A673 (cell line): ENCODE measurements at regions not wholly inside any gene's neighbourhood (a gene's known extent, or its start where the extent isn't known, plus 50 kb on each side); places are given as distances from the start of the nearest gene placed in this dataset.
A peak's percentile ranks its signal among the peaks of the same experiment; 100 is the strongest.
"Not testable (repeated sequence)": the region's sequence is repeated elsewhere in the genome, so short reads cannot be mapped to it uniquely, and the experiment has no call there.

ENCODE experiments used
- BruUV-seq: library from RNA; stranded (reverse); fragments of 400-500 nt; replicated peaks from 2 replicates; lab custom pipeline; 2021; lab: Mats Ljungman, UMichigan
- CTCF ChIA-PET: fragments of 300-600 bp; sonication (Branson Sonifier 250); formaldehyde crosslinking; loops from one replicate; lab custom pipeline; 2022; ENCODE audit warnings: antibody characterized with exemption; lab: Charles Lee
- POLR2A ChIA-PET: fragments of 300-600 bp; sonication (Branson Sonifier 250); formaldehyde crosslinking; loops from one replicate; lab custom pipeline; 2022; ENCODE audit warnings: antibody characterized with exemption; ENCODE audit not compliant: low non-redundant PET; lab: Charles Lee
- DNase-seq: peaks from one replicate; pipeline ENCODE4 v3.0.0-alpha.2; 2015; ENCODE audit warnings: low spot score
- H3K27ac ChIP-seq: fragments of 200-600 bp; sonication (generic); 2 replicates; pipeline ENCODE4 v1.5.1; 2016; ENCODE audit warnings: mixed run types, low read depth, mild to moderate bottlenecking, mixed read lengths, antibody characterized with exemption, low read length; ENCODE audit not compliant: poor library complexity, severe bottlenecking
- H3K27me3 ChIP-seq: fragments of 200-600 bp; sonication (generic); replicated peaks from 2 replicates; pipeline ENCODE4 v1.6.1; 2017; ENCODE audit warnings: mixed run types, low read depth, mild to moderate bottlenecking, mixed read lengths, antibody characterized with exemption, low read length; ENCODE audit not compliant: insufficient read depth, poor library complexity
- H3K36me3 ChIP-seq: fragments of 200-600 bp; sonication (generic); 2 replicates; pipeline ENCODE4 v1.6.1; 2016; ENCODE audit warnings: mixed run types, mild to moderate bottlenecking, mixed read lengths, antibody characterized with exemption, low read length; ENCODE audit not compliant: insufficient read depth, poor library complexity, severe bottlenecking
- H3K4me1 ChIP-seq: fragments of 200-600 bp; sonication (generic); 2 replicates; pipeline ENCODE4 v1.6.1; 2017; ENCODE audit warnings: mixed run types, mild to moderate bottlenecking, mixed read lengths, antibody characterized with exemption, low read length; ENCODE audit not compliant: insufficient read depth, poor library complexity, severe bottlenecking
- H3K4me3 ChIP-seq: fragments of 200-600 bp; sonication (generic); 2 replicates; pipeline ENCODE4 v1.5.1; 2016; ENCODE audit warnings: low read depth, mixed run types, mild to moderate bottlenecking, mixed read lengths, low read length; ENCODE audit not compliant: poor library complexity, severe bottlenecking
- H3K9me3 ChIP-seq: fragments of 200-600 bp; sonication (generic); 2 replicates; pipeline ENCODE4 v1.6.1; 2016; ENCODE audit warnings: mixed run types, low read depth, mild to moderate bottlenecking, mixed read lengths, antibody characterized with exemption, low read length; ENCODE audit not compliant: poor library complexity, severe bottlenecking
- EZH2 ChIP-seq: fragments of 200-600 bp; sonication (generic); IDR thresholded peaks from 2 replicates; pipeline ENCODE4 v1.6.1; 2017; ENCODE audit warnings: borderline replicate concordance, low read depth, mild to moderate bottlenecking, mixed read lengths, antibody characterized with exemption, low read length; ENCODE audit not compliant: poor library complexity, severe bottlenecking
- intact Hi-C: fragments of 100-400 bp; cut with micrococcal nuclease; formaldehyde crosslinking; loops from one replicate; pipeline ENCODE4 v1.10.0; 2022; ENCODE audit not compliant: unreplicated experiment
- TF ChIP-seq, protein P1 (sequence below): fragments of 300-800, 200-600 bp; sonication (generic); conservative IDR thresholded peaks from 2 replicates; pipeline ENCODE4 v1.5.1; 2017; ENCODE audit warnings: low read depth, mild to moderate bottlenecking, antibody characterized with exemption, low read length, moderate library complexity, mixed read lengths

DNA sequence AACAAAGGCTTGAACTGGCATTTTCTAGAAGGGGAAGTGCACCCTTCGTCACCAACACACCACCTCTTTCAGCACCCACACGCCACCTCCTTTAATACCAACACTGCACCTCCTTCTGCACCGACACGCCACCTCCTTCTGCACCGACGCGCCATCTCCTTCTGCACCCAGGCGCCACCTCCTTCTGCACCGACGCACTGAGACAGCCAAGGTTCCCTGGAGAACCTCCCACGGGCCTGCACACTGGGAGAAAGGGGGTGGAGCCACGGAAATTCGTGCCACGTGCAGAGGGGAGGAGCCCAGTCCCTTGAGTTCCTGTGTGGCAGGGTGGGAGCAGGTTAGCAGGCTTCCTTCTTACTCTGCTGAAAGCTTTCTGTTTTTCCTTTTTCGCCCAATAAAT is 327.9 kb upstream of the C1orf174 start:
- CTCF ChIA-PET: no interaction called here
- no peaks in the 10 kb centered on the region for H3K9me3 ChIP-seq
- H3K27me3 ChIP-seq: no peaks in the 10 kb centered on the region
- no peak overlapping the region for H3K27ac ChIP-seq
- H3K36me3 ChIP-seq: no peaks in the 10 kb centered on the region
- no peaks in the 10 kb centered on the region for H3K4me1 ChIP-seq
- no peak for TF ChIP-seq EZH2
- TF ChIP-seq, protein P1, sequence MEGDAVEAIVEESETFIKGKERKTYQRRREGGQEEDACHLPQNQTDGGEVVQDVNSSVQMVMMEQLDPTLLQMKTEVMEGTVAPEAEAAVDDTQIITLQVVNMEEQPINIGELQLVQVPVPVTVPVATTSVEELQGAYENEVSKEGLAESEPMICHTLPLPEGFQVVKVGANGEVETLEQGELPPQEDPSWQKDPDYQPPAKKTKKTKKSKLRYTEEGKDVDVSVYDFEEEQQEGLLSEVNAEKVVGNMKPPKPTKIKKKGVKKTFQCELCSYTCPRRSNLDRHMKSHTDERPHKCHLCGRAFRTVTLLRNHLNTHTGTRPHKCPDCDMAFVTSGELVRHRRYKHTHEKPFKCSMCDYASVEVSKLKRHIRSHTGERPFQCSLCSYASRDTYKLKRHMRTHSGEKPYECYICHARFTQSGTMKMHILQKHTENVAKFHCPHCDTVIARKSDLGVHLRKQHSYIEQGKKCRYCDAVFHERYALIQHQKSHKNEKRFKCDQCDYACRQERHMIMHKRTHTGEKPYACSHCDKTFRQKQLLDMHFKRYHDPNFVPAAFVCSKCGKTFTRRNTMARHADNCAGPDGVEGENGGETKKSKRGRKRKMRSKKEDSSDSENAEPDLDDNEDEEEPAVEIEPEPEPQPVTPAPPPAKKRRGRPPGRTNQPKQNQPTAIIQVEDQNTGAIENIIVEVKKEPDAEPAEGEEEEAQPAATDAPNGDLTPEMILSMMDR: no peak
- peak; percentile 3 for DNase-seq
- no TSS peak for BruUV-seq
- intact Hi-C loops: no loop called here
- H3K4me3 ChIP-seq: no peak overlapping the region
- POLR2A ChIA-PET: no interaction called here

DNA sequence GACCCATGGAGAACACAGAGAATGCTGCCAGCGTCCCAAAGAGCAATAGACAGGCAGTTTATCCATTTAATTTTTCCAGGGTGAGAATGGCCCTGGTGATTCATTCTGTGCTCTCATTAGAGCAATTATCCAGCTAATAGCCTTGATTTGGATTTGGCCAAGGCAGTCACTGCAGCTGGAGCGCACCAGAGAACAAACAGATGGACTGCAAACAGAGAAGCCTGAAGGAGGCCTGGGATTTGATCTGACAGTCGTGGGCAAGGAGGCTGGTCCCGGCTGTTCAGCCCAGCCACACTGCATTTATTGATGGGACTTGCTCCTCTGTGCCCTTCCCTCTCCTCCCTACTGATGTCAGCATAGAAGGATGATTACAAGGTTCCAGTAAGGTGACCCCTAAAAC is 353.9 kb upstream of the C1orf174 start:
- CTCF ChIA-PET: no interaction called here
- TF ChIP-seq, protein P1: no peak
- no peak for TF ChIP-seq EZH2
- Histone ChIP-seq H3K4me1 (no peaks in the 10 kb centered on the region), H3K36me3 (no peaks in the 10 kb centered on the region), H3K9me3 (peaks cover 15% of the 10 kb centered on the region), H3K27me3 (no peaks in the 10 kb centered on the region), H3K4me3 (no peak overlapping the region), H3K27ac (no peak overlapping the region)
- POLR2A ChIA-PET: no interaction called here
- no peak for DNase-seq
- BruUV-seq: no TSS peak
- intact Hi-C loops: no loop called here

DNA sequence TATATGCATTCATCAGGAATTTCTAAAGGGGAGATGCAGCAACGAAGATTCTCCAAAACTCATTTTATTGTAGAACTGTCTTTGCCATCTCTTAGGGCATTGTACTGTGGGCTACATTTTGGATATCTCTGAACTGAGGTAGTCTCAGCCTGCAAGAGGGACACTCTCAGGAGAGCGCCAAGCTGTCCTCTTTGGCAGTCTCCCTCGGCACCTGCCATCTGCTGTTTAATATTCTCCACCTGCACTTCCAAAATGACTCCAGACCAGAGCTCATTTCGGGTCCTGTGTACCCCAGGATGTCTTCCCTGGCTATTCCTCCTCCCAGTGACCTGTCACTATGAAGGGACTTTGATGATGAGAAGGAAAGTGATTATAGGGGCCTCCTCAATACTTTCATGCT is 356.3 kb upstream of the C1orf174 start:
- H3K36me3 ChIP-seq: no peaks in the 10 kb centered on the region
- H3K4me1 ChIP-seq: no peaks in the 10 kb centered on the region
- CTCF ChIA-PET: no interaction called here
- POLR2A ChIA-PET: no interaction called here
- peaks cover 6% of the 10 kb centered on the region for H3K9me3 ChIP-seq
- no peak for TF ChIP-seq EZH2
- TF ChIP-seq, protein P1: no peak
- BruUV-seq: no TSS peak
- intact Hi-C loops: no loop called here
- H3K27ac ChIP-seq: no peak overlapping the region
- no peaks in the 10 kb centered on the region for H3K27me3 ChIP-seq
- no peak for DNase-seq
- H3K4me3 ChIP-seq: no peak overlapping the region

DNA sequence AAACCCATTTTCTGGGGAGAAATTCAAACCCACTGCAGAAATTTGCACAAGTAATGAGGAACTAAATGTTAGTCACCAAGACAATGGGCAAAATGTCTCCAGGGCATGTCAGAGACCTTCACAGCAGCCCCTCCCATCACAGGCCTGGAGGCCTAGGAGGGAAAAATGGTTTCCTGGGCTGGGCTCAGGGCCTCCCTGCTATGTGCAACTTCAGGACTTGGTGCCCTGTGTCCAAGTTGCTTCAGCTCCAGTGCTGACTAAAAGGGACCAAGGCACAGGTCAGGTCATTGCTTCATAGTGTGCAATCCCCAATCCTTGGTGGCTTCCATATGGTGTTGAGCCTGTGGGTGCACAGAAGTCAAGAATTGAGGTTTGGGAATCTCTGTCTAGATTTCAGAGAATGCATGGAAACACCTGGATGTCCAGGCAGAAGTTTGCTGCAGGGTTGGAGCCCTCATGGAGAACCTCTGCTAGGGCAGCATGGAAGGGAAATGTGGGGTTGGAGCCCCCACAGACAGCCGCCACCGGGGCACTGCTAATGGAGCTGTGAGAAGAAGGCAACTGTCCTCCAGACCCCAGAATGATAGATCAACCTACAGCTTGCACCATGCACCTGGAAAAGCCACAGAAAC is 358.2 kb upstream of the C1orf174 start:
- DNase-seq, H3K4me1 ChIP-seq, H3K27ac ChIP-seq, CTCF ChIA-PET, H3K27me3 ChIP-seq, intact Hi-C loops, H3K4me3 ChIP-seq, BruUV-seq, POLR2A ChIA-PET, H3K36me3 ChIP-seq, H3K9me3 ChIP-seq: not testable (repeated sequence)
